Spinal cord (tissue), 9 donors: ENCODE measurements at regions not wholly inside any gene's neighbourhood (a gene's known extent, or its start where the extent isn't known, plus 50 kb on each side); places are given as distances from the start of the nearest gene placed in this dataset.
A peak's percentile ranks its signal among the peaks of the same experiment; 100 is the strongest.

Experiments
- DNase-seq, 6 donors: peaks; one replicate each; pipeline versions ENCODE4 v3.0.0 to v3.0.0-alpha.2; 2013 to 2015; ENCODE audit warnings: low spot score in 6 of 6, low read depth in 4 of 6
- H3K27ac ChIP-seq: one replicate; pipeline ENCODE4 v1.5.1; 2013; ENCODE audit warnings: low read depth, low read length, control low read depth
- H3K27me3 ChIP-seq: one replicate; pipeline ENCODE4 v1.6.1; 2013; ENCODE audit warnings: low read length; ENCODE audit not compliant: control insufficient read depth, insufficient read depth
- H3K36me3 ChIP-seq: one replicate; pipeline ENCODE4 v1.6.1; 2013; ENCODE audit warnings: low read length; ENCODE audit not compliant: control insufficient read depth, insufficient read depth
- H3K4me1 ChIP-seq: one replicate; pipeline ENCODE4 v1.6.1; 2013; ENCODE audit warnings: low read length; ENCODE audit not compliant: control insufficient read depth, insufficient read depth
- H3K4me3 ChIP-seq: one replicate; pipeline ENCODE4 v1.5.1; 2013; ENCODE audit warnings: low read depth, low read length, control low read depth
- H3K9me3 ChIP-seq: one replicate; pipeline ENCODE4 v1.6.1; 2013; ENCODE audit warnings: low read length; ENCODE audit not compliant: control insufficient read depth, insufficient read depth
- WGBS: methylation state at CpG from one replicate; pipeline ENCODE4 v1.1.5; 2013; ENCODE audit warnings: missing lambda C conversion rate; ENCODE audit not compliant: insufficient coverage; 5-methylcytosine and 5-hydroxymethylcytosine counted together
- donor health status: healthy.

DNA sequence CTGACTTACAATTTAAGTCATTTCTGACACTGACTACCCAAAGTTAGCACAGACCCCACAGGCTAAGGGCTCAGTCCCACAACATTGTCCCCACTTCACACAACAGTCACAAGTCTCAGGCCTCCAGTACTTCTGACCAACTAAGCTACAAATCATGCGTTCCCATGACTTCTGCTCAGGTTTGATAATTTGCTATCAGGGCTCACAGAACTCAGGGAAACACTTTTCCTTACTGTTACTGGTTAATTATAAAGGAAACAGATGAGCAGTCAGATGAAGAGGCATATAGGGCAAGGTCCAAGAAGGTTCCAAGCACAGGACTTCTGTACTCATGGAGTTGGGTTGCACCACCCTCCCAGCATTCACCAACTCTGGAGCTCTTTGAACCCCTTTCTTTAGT is 151.2 kb upstream of the TNR start:
- no peaks in the 10 kb centered on the region for H3K4me1 ChIP-seq
- DNase-seq: no peak
- H3K36me3 ChIP-seq: no peaks in the 10 kb centered on the region
- H3K4me3 ChIP-seq: no peak overlapping the region
- H3K27me3 ChIP-seq: no peaks in the 10 kb centered on the region
- no peak overlapping the region for H3K27ac ChIP-seq
- H3K9me3 ChIP-seq: no peaks in the 10 kb centered on the region
- WGBS: no CpG with 5 or more reads among the region's 1 CpG

DNA sequence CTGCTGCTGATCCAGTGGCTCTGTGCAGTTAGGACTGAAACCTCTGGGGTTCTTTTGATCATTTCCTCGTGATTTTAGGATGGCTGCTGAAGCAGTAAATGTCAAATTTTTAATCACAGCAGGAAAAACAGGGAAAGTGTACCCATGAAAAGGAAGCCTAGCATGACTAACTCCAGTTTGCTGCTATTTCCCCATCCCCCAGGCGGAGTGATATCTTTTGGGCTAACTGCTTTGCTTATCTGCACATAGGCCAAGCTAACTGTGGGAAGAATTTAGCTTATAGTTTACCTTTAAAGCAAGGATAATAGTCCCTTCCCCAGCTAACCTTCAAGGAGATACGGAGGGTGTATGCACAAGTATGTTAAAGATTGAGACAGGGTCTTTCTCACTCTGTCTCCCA is 149.8 kb upstream of the TNR start:
- H3K4me1 ChIP-seq: peaks cover 1% of the 10 kb centered on the region
- H3K4me3 ChIP-seq: no peak overlapping the region
- no peaks in the 10 kb centered on the region for H3K27me3 ChIP-seq
- H3K27ac ChIP-seq: no peak overlapping the region
- H3K36me3 ChIP-seq: no peaks in the 10 kb centered on the region
- DNase-seq: no peak
- H3K9me3 ChIP-seq: no peaks in the 10 kb centered on the region
- no CpG with 5 or more reads among the region's 3 CpGs for WGBS

DNA sequence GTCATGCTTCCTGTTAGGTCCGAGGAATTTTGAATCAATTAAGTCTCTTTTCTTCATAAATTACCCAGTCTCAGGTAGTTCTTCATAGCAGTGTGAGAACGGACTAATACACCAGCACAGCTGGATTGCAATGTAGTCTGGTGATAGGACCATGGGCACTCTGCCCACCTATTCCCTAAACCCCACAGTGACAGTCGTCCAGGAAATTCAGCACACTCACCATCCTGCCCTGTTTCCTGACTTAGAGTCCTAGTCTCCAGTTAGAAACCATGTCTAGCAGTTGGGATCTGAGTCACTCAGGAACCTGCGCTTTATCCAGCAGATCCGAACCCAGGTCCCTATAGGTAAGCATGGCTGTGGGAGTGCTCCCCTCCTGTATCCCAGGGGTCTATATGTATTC is 149.3 kb upstream of the TNR start:
- H3K27me3 ChIP-seq: no peaks in the 10 kb centered on the region
- DNase-seq: no peak
- no peaks in the 10 kb centered on the region for H3K9me3 ChIP-seq
- H3K4me3 ChIP-seq: no peak overlapping the region
- 58% methylated on average over 1 of the region's 5 CpGs for WGBS
- H3K36me3 ChIP-seq: no peaks in the 10 kb centered on the region
- H3K27ac ChIP-seq: no peak overlapping the region
- peaks cover 6% of the 10 kb centered on the region for H3K4me1 ChIP-seq

DNA sequence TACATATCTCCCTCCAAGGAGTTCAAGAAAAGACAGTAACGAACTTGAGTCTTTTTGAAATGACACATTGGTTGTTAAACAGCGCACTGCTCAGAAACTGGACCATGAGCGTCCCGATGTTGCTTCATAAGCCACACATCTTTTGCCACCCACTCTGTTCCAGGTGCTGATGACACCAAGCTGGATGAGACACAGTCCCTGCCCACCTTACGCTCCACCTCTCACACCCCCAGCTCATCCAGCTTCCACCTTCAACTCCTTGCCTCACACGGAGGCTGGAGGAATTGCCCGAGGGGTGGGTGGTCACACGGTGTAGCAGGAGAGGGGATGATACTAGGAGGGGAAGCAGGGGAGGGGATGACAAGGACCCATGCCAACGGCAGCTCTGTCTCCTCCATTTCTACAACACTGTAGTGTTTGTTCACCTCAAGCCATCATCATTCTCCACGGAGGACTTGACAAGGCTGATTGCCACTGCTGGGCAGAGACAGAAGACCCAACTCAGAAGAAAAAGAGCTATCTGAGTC is 148.5 kb upstream of the TNR start:
- DNase-seq: no peak
- peaks cover 11% of the 10 kb centered on the region for H3K4me1 ChIP-seq
- H3K27ac ChIP-seq: no peak overlapping the region
- 87% methylated on average over 5 of the region's 10 CpGs for WGBS
- H3K36me3 ChIP-seq: no peaks in the 10 kb centered on the region
- no peaks in the 10 kb centered on the region for H3K9me3 ChIP-seq
- H3K27me3 ChIP-seq: no peaks in the 10 kb centered on the region
- H3K4me3 ChIP-seq: no peak overlapping the region

DNA sequence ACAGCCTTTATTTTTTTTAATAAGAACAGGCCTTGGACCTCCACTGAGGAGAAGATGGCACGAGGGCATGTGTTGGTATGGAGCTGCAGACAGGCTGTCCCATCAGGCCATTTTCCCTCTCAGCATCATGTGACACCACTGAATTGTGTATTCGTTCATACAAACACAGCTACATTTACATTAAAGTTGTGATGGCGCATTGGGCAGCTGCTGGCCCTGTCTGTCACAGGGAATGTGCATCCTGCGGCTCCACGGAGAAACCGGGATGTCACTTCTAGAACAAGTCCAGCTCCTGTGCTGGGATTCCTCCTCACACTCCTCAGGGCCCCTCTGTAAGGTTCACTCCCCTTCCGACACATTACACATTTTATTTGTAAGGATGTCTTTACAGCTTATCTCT is 147.6 kb upstream of the TNR start:
- Histone ChIP-seq H3K4me3 (no peak overlapping the region), H3K4me1 (peaks cover 11% of the 10 kb centered on the region), H3K9me3 (no peaks in the 10 kb centered on the region), H3K36me3 (no peaks in the 10 kb centered on the region), H3K27me3 (no peaks in the 10 kb centered on the region), H3K27ac (no peak overlapping the region)
- WGBS: 100% methylated on average over 5 of the region's 7 CpGs
- DNase-seq: no peak

DNA sequence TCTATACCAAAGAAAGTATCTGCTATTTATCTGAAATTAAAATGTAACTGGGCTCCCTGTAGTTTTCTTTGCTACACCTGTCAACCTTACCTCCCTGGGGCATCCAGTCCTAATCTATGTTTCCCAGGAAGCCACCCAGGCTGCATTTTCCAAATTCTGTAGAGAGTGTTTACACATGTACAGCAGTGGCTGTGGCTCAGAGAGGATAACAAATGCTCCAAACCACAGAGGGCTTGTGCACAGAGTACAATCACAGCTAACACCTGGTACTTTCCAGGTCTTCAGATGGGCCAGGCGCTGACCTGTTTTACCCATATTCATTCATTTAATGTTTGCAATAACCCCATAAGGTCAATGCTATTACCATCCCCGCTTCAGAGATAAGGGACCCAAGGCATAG is 146.5 kb upstream of the TNR start:
- WGBS: 89% methylated on average over 2 of the region's 2 CpGs
- Histone ChIP-seq H3K27me3 (no peaks in the 10 kb centered on the region), H3K9me3 (no peaks in the 10 kb centered on the region), H3K4me3 (no peak overlapping the region), H3K36me3 (no peaks in the 10 kb centered on the region), H3K27ac (no peak overlapping the region), H3K4me1 (peaks cover 19% of the 10 kb centered on the region)
- DNase-seq: no peak

DNA sequence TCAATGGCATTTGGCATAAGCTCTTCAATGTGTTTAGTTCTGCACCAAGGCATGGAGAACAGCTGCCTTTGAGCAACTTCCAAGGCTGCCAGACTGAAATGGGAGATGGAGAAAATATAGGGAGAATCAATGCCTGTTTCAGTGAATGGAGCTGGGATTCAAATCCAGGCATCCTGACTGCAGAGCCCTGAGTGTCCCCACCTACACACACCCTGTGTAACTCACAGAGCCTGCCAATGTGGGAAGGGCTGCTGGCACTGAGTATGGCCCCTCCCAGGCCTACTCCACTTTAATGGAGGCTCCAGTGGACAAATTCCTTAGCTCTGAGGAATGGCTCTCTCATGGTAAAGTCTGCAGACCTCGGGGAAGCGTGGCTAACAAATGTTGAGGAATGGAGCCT is 145.6 kb upstream of the TNR start:
- peak in 1 of 6 donors; percentile 60 for DNase-seq
- Histone ChIP-seq H3K9me3 (no peaks in the 10 kb centered on the region), H3K4me3 (no peak overlapping the region), H3K27me3 (no peaks in the 10 kb centered on the region), H3K36me3 (no peaks in the 10 kb centered on the region), H3K4me1 (peaks cover 25% of the 10 kb centered on the region), H3K27ac (no peak overlapping the region)
- WGBS: 88% methylated on average over 2 of the region's 2 CpGs

DNA sequence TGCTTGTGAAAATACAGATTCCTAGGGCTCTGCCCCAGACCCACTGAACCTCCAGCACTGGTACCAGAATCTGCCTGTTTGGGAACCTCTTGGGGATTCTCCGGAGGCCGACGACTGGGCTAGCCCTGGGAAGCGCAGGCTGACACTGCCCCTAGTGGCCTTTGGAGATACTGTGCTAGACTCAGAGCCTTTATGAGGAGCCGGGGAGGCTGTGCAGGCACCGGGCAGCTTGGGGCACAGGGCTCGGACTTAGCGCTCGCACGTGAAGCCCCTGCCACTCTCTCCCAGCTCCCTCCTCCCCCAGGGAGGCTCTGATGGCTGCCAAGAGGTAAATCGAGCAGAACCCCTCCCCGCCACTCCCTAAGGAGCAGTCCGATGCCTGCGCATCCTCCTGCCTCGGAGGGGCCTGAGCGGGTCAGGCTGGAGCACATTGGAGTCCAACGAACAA is 144.6 kb upstream of the TNR start:
- H3K27ac ChIP-seq: no peak overlapping the region
- H3K9me3 ChIP-seq: no peaks in the 10 kb centered on the region
- H3K36me3 ChIP-seq: no peaks in the 10 kb centered on the region
- H3K4me3 ChIP-seq: no peak overlapping the region
- no peaks in the 10 kb centered on the region for H3K27me3 ChIP-seq
- peaks cover 25% of the 10 kb centered on the region for H3K4me1 ChIP-seq
- peak in 5 of 6 donors; percentile 39 to 92 (median 59) for DNase-seq
- WGBS: 3% methylated on average over 11 of the region's 17 CpGs

DNA sequence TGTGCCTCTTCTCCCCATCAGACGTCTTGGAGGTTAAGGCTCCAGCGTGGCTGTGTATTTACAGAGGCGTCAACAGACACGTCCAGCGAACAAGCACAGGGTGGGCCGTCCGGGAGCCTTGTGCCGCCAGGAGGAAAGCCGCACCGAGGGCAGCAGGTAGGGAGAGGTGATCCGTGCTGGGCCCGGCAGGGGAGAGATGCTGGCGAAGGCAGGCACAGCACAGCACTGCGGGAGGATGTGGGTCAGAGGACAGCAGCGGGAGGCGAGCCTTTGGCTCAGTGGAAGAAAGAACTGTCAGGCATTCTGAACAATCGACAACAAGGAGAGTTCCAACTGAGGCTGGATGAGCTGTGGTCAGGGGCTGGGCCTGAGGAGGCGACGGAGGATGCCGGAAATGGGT is 144.1 kb upstream of the TNR start:
- no peaks in the 10 kb centered on the region for H3K36me3 ChIP-seq
- no peaks in the 10 kb centered on the region for H3K9me3 ChIP-seq
- no peak overlapping the region for H3K27ac ChIP-seq
- DNase-seq: no peak
- no peak overlapping the region for H3K4me3 ChIP-seq
- WGBS: 59% methylated on average over 20 of the region's 20 CpGs
- no peaks in the 10 kb centered on the region for H3K27me3 ChIP-seq
- H3K4me1 ChIP-seq: peaks cover 25% of the 10 kb centered on the region

DNA sequence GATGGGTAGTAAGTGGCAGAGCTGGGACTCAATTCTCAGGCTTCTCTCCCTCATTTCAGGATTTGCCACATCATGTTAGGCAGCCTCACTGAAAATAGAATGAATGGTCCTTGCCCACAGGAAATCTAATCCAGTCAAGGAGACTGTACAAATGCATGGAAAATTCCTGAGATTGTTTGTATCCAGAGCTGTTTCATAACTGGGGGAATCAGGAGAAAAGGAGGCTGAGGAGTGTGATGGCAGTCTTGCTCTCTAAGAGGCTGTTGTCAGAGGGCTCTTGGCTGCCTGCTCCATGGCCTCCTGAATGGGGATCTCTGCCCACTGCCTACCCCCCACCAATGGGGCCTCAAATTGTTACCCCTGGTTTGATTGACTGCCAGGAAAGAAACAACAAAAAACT is 141.9 kb upstream of the TNR start:
- Histone ChIP-seq H3K27ac (no peak overlapping the region), H3K4me1 (peaks cover 25% of the 10 kb centered on the region), H3K27me3 (no peaks in the 10 kb centered on the region), H3K36me3 (no peaks in the 10 kb centered on the region), H3K4me3 (no peak overlapping the region), H3K9me3 (no peaks in the 10 kb centered on the region)
- peak in 1 of 6 donors; percentile 40 for DNase-seq
